ENCODE measurements at regions not wholly inside any gene's neighbourhood (a gene's known extent, or its start where the extent isn't known, plus 50 kb on each side); places are given as distances from the start of the nearest gene placed in this dataset.

- intact Hi-C loops (cut with DNase I), result no loop called here
- DNase-seq, result peak in 1 of 10 donors; percentile 84
Observed at GRCh38 chr7:115274-115911, 77.0 kb upstream of the FAM20C start.

- no peak for DNase-seq
- intact Hi-C loops (cut with DNase I), result no loop called here
Observed at GRCh38 chr7:116188-116981, 76.0 kb upstream of the FAM20C start.

GRCh38 chr7:117836-118614 lies 74.3 kb upstream of the FAM20C start:
- no peak for DNase-seq
- intact Hi-C loops (cut with DNase I), result no loop called here

- no peak for DNase-seq
- intact Hi-C loops (cut with DNase I), result no loop called here
Observed at GRCh38 chr7:118615-119391, 73.6 kb upstream of the FAM20C start.

- DNase-seq, result peak in 2 of 10 donors; percentile 72 to 89
- intact Hi-C loops (cut with DNase I), result no loop called here
Observed at GRCh38 chr7:119392-120163, 72.8 kb upstream of the FAM20C start.

GRCh38 chr7:120164-120991 lies 72.0 kb upstream of the FAM20C start:
- intact Hi-C loops (cut with DNase I), result no loop called here
- DNase-seq, result peak in 2 of 10 donors; percentile 54 to 67

- DNase-seq, result no peak
- intact Hi-C loops (cut with DNase I), result no loop called here
Observed at GRCh38 chr7:121002-121785, 71.2 kb upstream of the FAM20C start.

GRCh38 chr7:123237-123636 lies 69.1 kb upstream of the FAM20C start:
- intact Hi-C loops (cut with DNase I), result no loop called here
- DNase-seq, result peak in 2 of 10 donors; percentile 67 to 68

GRCh38 chr7:124130-124949 lies 68.0 kb upstream of the FAM20C start:
- peak in 3 of 10 donors; percentile 49 to 77 (median 74) for DNase-seq
- intact Hi-C loops (cut with DNase I), result no loop called here

- DNase-seq, result peak in 3 of 10 donors; percentile 52 to 74 (median 56)
- intact Hi-C loops (cut with DNase I), result no loop called here
Observed at GRCh38 chr7:125061-125475, 67.3 kb upstream of the FAM20C start.

GRCh38 chr7:125661-126060 lies 66.7 kb upstream of the FAM20C start:
- intact Hi-C loops (cut with DNase I), result no loop called here

GRCh38 chr7:126368-126767 lies 66.0 kb upstream of the FAM20C start:
- intact Hi-C loops (cut with DNase I), result no loop called here
- no peak for DNase-seq

More at GRCh38 chr7:125661-126060, 66.7 kb upstream of the FAM20C start:
- DNase-seq, result no peak

GRCh38 chr7:127064-127598 lies 65.2 kb upstream of the FAM20C start:
- intact Hi-C loops (cut with DNase I), result no loop called here
- DNase-seq, result peak in 2 of 10 donors; percentile 52 to 75

- peak in 2 of 10 donors; percentile 59 to 69 for DNase-seq
- intact Hi-C loops (cut with DNase I), result no loop called here
Observed at GRCh38 chr7:128171-129080, 63.9 kb upstream of the FAM20C start.

- peak; percentile 43 to 96 (median 66) for DNase-seq
Observed at GRCh38 chr7:129366-130221, 62.8 kb upstream of the FAM20C start.

More at GRCh38 chr7:129366-130221, 62.8 kb upstream of the FAM20C start:
- intact Hi-C loops (cut with DNase I), result no loop called here
